K562 (cell line): ENCODE measurements at regions not wholly inside any gene's neighbourhood (a gene's known extent, or its start where the extent isn't known, plus 50 kb on each side); places are given as distances from the start of the nearest gene placed in this dataset.

Experiments used
- ATAC-seq: fragments of 200-7000 bp; cut with Tn5 transposase; 3 replicates; pipeline ENCODE4 v1.9.1; 2020; ENCODE audit warnings: moderate library complexity
- BruUV-seq: library from RNA; stranded (reverse); fragments of 400-500 nt; replicated peaks from 2 replicates; lab custom pipeline; 2021; lab: Mats Ljungman, UMichigan
- CTCF ChIA-PET: fragments of 300-600 bp; formaldehyde crosslinking; extraction: SDS; loops from one replicate; lab custom pipeline; 2021; ENCODE audit warnings: low intra/inter-chr PET ratio; lab: Yijun Ruan, JAX
- POLR2A ChIA-PET: fragments of 300-600, 350-650 bp; sonication (Branson Sonifier 250); formaldehyde crosslinking; extraction: SDS; loops from one replicate; lab custom pipeline; 2021; ENCODE audit warnings: antibody characterized with exemption, inconsistent platforms; lab: Yijun Ruan, JAX
- DNase-seq, 4 experiments: peaks; one replicate each; pipeline versions ENCODE4 v3.0.0 to v3.0.0-alpha.2; 2011 to 2018; ENCODE audit warnings: low spot score in 3 of 4, mixed read lengths in 3 of 4; ENCODE audit errors: extremely low read depth in 1 of 4
- FAIRE-seq: peaks from 2 replicates; lab custom pipeline; 2011; peaks lifted over from hg19 to GRCh38; lab: Jason Lieb, UNC
- H2AFZ ChIP-seq: 2 replicates; pipeline ENCODE4 v1.6.0; 2011; ENCODE audit warnings: low read depth, low read length, control low read depth, inconsistent platforms
- H3K27ac ChIP-seq: fragments of 200-600 bp; 3 replicates; pipeline ENCODE4 v1.8.0; 2011; ENCODE audit warnings: low read depth, mild to moderate bottlenecking, control low read depth, inconsistent platforms, low read length, moderate library complexity, mixed read lengths; ENCODE audit errors: extremely low read depth
- H3K27me3 ChIP-seq, 2 experiments: fragments of 300-600 bp in 1 of 2; 2 replicates in 1 of 2; 3 replicates in 1 of 2; pipeline versions ENCODE4 v1.6.0 to v1.8.0; 2011; ENCODE audit warnings: inconsistent platforms in 2 of 2, low read length in 2 of 2, mild to moderate bottlenecking in 1 of 2, mixed read lengths in 1 of 2, moderate library complexity in 1 of 2; ENCODE audit not compliant: control insufficient read depth in 2 of 2, insufficient read depth in 2 of 2
- H3K36me3 ChIP-seq: fragments of 300-600 bp; 3 replicates; pipeline ENCODE4 v1.8.0; 2011; ENCODE audit warnings: mild to moderate bottlenecking, low read length, inconsistent platforms; ENCODE audit not compliant: control insufficient read depth, insufficient read depth
- H3K4me1 ChIP-seq, 2 experiments: fragments of 200-600 bp in 1 of 2; replicated peaks in 1 of 2; 2 replicates in 1 of 2; 3 replicates in 1 of 2; pipeline versions ENCODE4 v1.5.1 to v1.8.0; 2011; ENCODE audit warnings: inconsistent platforms in 2 of 2, low read length in 2 of 2, mild to moderate bottlenecking in 1 of 2, mixed read lengths in 1 of 2, moderate library complexity in 1 of 2; ENCODE audit not compliant: control insufficient read depth in 2 of 2, insufficient read depth in 2 of 2
- H3K4me2 ChIP-seq: 2 replicates; pipeline ENCODE4 v1.6.1; 2011; ENCODE audit warnings: low read length, control low read depth, inconsistent platforms, mixed read lengths; ENCODE audit not compliant: insufficient read depth
- H3K4me3 ChIP-seq: fragments of 200-600 bp; sonication (generic), shearing (Covaris generic); 2 replicates; pipeline ENCODE4 v1.5.1; 2016; ENCODE audit warnings: control low read depth, inconsistent platforms
- H3K79me2 ChIP-seq: fragments of 200-600 bp; 3 replicates; pipeline ENCODE4 v1.8.0; 2011; ENCODE audit warnings: low read length, inconsistent platforms; ENCODE audit not compliant: control insufficient read depth, insufficient read depth
- H3K9ac ChIP-seq, 2 experiments: 2 replicates each; pipeline versions ENCODE4 v1.6.0 to v1.6.1; 2011; ENCODE audit warnings: low read depth in 2 of 2, low read length in 2 of 2, control low read depth in 1 of 2, inconsistent platforms in 1 of 2, mild to moderate bottlenecking in 1 of 2, mixed read lengths in 1 of 2; ENCODE audit not compliant: insufficient read depth in 1 of 2
- H3K9me1 ChIP-seq: one replicate; pipeline ENCODE4 v1.6.0; 2011; ENCODE audit warnings: inconsistent platforms, mild to moderate bottlenecking, low read length, moderate library complexity; ENCODE audit not compliant: control insufficient read depth, insufficient read depth
- H3K9me3 ChIP-seq: replicated peaks from 2 replicates; pipeline ENCODE4 v1.5.1; 2011; ENCODE audit warnings: low read depth, low read length, inconsistent platforms; ENCODE audit not compliant: control insufficient read depth, insufficient read depth
- H4K20me1 ChIP-seq: replicated peaks from 2 replicates; pipeline ENCODE4 v1.6.1; 2011; ENCODE audit warnings: low read length, inconsistent platforms, mixed read lengths; ENCODE audit not compliant: control insufficient read depth, insufficient read depth
- DACH1 ChIP-seq: fragments of 450-650 bp; IDR thresholded peaks from 2 replicates; pipeline ENCODE4 v1.6.1; 2018; ENCODE audit not compliant: partially characterized antibody
- DMBX1 ChIP-seq: fragments of 250-450 bp; sonication (Bioruptor Pico); IDR thresholded peaks from 2 replicates; pipeline ENCODE4 v1.8.0; 2022; ENCODE audit warnings: inconsistent platforms, mild to moderate bottlenecking, moderate library complexity, borderline replicate concordance
- L3MBTL2 ChIP-seq: fragments of 450-650 bp; IDR thresholded peaks from 2 replicates; pipeline ENCODE4 v1.6.1; 2016; ENCODE audit warnings: mild to moderate bottlenecking, moderate library complexity
- MGA ChIP-seq: fragments of 450-650 bp; IDR thresholded peaks from 2 replicates; pipeline ENCODE4 v1.6.1; 2016; ENCODE audit warnings: mild to moderate bottlenecking, moderate library complexity
- MNT ChIP-seq, 2 experiments: fragments of 450-650 bp; conservative IDR thresholded peaks; 2 replicates each; pipeline ENCODE4 v1.6.1; 2017; ENCODE audit warnings: mild to moderate bottlenecking in 2 of 2, moderate library complexity in 2 of 2
- PTBP1 ChIP-seq: fragments of 200-400 bp; formaldehyde crosslinking; IDR thresholded peaks from 2 replicates; pipeline ENCODE4 v1.6.1; 2017; ENCODE audit warnings: low read depth, low read length
- SOX6 ChIP-seq: fragments of 450-650 bp; IDR thresholded peaks from 2 replicates; pipeline ENCODE4 v1.6.1; 2014; ENCODE audit warnings: mild to moderate bottlenecking
- USF1 ChIP-seq: sonication (generic); formaldehyde crosslinking; IDR thresholded peaks from 2 replicates; pipeline ENCODE4 v1.9.0; 2022; ENCODE audit warnings: mild to moderate bottlenecking, missing genetic modification reagents
- WGBS: fragments of 100-300 bp; shearing (Covaris generic); methylation state at CpG from one replicate; pipeline ENCODE4 v1.1.6; 2016; ENCODE audit warnings: low coverage, mixed read lengths; ENCODE audit not compliant: insufficient coverage; ENCODE audit errors: missing lambda C conversion rate; 5-methylcytosine and 5-hydroxymethylcytosine counted together
- in situ Hi-C: fragments of 300-500 bp; cut with MboI; formaldehyde crosslinking; loops from 4 replicates; pipeline ENCODE4 v1.15.0; 2018; ENCODE audit warnings: inconsistent platforms, mixed read lengths
- intact Hi-C: fragments of 100-400 bp; cut with micrococcal nuclease; formaldehyde crosslinking; loops from 2 replicates; pipeline ENCODE4 v1.14.2; 2022

- H3K4me3 ChIP-seq, result no peak overlapping the region
- POLR2A ChIA-PET, result no interaction called here
- no peak for FAIRE-seq
- TF ChIP-seq DACH1 (no peak), USF1 (peak; percentile 67), SOX6 (no peak), L3MBTL2 (peak; percentile 26; the same call in 1 of the 2 replicates), PTBP1 (no peak), MGA (0 out of 2 replicates have a peak, but pooled peaks have one; percentile 38), DMBX1 (no peak), MNT (conservative IDR thresholded peaks at IDR 0.05) (0 out of 4 replicates have a peak, but pooled peaks of 1 of the 2 experiments have one; percentile 27)
These were observed 111.8 kb upstream of the CRHR1 start for GRCh38 chr17:45672301-45672700.

More at GRCh38 chr17:45672301-45672700, 111.8 kb upstream of the CRHR1 start:
- H3K27ac ChIP-seq, result no peak overlapping the region
- no TSS peak for BruUV-seq
- H3K9ac ChIP-seq, result no peak overlapping the region
- no peaks in the 10 kb centered on the region for H3K9me3 ChIP-seq
- H3K36me3 ChIP-seq, result no peaks in the 10 kb centered on the region
- no peaks in the 10 kb centered on the region for H3K79me2 ChIP-seq
- no peaks in the 10 kb centered on the region for H3K9me1 ChIP-seq
- ATAC-seq (peak; percentile 71), DNase-seq (peak; percentile 12 to 53 (median 45))
- in situ Hi-C loops, result no loop called here
- H3K4me2 ChIP-seq, result no peak overlapping the region
- H3K4me1 ChIP-seq, result no peaks in the 10 kb centered on the region
- 21% methylated on average over 16 of the region's 16 CpGs for WGBS
- intact Hi-C loops, result no loop called here
- H2AFZ ChIP-seq, result no peak overlapping the region
- CTCF ChIA-PET, result no interaction called here
- H3K27me3 ChIP-seq, result peaks cover 4 to 42% of the 10 kb centered on the region in 2 experiments; a peak in 3 of 5 replicates
- H4K20me1 ChIP-seq, result no peaks in the 10 kb centered on the region
